Ovary (tissue), 3 donors: ENCODE measurements at regions not wholly inside any gene's neighbourhood (a gene's known extent, or its start where the extent isn't known, plus 50 kb on each side); places are given as distances from the start of the nearest gene placed in this dataset.

Experiments
- POLR2A ChIP-seq: fragments of 450-650 bp; IDR thresholded peaks from one replicate; pipeline ENCODE4 v1.6.1; 2017; ENCODE audit warnings: antibody characterized with exemption, mild to moderate bottlenecking, moderate library complexity
- TF ChIP-seq, protein P1 (sequence below), 3 donors: fragments of 450-650 bp in 2 of 3; fragments of 200-600 bp in 1 of 3; IDR thresholded peaks; one replicate each; pipeline versions ENCODE4 v1.5.1 to v1.8.0; 2016 to 2022; ENCODE audit warnings: antibody characterized with exemption in 3 of 3, mild to moderate bottlenecking in 1 of 3
- donor health status: DM: no; HTN: no; CAD: no.

DNA sequence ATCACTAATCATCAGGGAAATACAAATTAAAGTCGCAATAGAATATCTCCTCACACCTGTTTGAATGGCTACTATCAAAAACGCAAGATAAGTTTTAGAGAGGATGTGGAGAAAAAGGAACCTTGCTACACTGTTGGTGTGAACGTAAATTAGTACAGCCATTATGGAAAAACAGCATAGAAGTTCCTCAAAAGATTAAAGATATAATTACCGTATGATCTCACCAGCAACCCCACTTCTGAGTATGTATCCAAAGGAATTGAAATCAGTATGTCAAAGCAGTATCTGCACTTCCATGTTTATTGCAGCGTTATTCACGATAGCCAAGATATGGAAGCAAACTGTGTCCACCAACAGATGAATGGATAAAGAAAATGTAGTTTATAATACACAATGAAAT is 164.4 kb downstream of the ZNF365 start:
- TF ChIP-seq, protein P1, sequence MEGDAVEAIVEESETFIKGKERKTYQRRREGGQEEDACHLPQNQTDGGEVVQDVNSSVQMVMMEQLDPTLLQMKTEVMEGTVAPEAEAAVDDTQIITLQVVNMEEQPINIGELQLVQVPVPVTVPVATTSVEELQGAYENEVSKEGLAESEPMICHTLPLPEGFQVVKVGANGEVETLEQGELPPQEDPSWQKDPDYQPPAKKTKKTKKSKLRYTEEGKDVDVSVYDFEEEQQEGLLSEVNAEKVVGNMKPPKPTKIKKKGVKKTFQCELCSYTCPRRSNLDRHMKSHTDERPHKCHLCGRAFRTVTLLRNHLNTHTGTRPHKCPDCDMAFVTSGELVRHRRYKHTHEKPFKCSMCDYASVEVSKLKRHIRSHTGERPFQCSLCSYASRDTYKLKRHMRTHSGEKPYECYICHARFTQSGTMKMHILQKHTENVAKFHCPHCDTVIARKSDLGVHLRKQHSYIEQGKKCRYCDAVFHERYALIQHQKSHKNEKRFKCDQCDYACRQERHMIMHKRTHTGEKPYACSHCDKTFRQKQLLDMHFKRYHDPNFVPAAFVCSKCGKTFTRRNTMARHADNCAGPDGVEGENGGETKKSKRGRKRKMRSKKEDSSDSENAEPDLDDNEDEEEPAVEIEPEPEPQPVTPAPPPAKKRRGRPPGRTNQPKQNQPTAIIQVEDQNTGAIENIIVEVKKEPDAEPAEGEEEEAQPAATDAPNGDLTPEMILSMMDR (IDR thresholded peaks at IDR 0.05), result no peak
- no peak for TF ChIP-seq POLR2A
